H9 (cell line): ENCODE measurements at regions not wholly inside any gene's neighbourhood (a gene's known extent, or its start where the extent isn't known, plus 50 kb on each side); places are given as distances from the start of the nearest gene placed in this dataset.

Experiments
- DNase-seq: peaks from one replicate; pipeline ENCODE4 v3.0.0-alpha.2; 2017
- H2AFZ ChIP-seq: one replicate; pipeline ENCODE4 v1.6.1; 2013; ENCODE audit warnings: mild to moderate bottlenecking, low read length, control low read depth, moderate library complexity
- H2AK5ac ChIP-seq: 2 replicates; pipeline ENCODE4 v1.6.1; 2013; ENCODE audit warnings: low read length, control low read depth, mixed read lengths; ENCODE audit not compliant: insufficient read length
- H2BK120ac ChIP-seq: one replicate; pipeline ENCODE4 v1.6.1; 2013; ENCODE audit warnings: low read depth, mild to moderate bottlenecking, low read length, control low read depth, inconsistent platforms; ENCODE audit not compliant: poor library complexity, severe bottlenecking
- H2BK12ac ChIP-seq: 2 replicates; pipeline ENCODE4 v1.6.1; 2013; ENCODE audit warnings: low read length, control low read depth, mixed read lengths, low read depth; ENCODE audit not compliant: insufficient read length
- H2BK15ac ChIP-seq: 2 replicates; pipeline ENCODE4 v1.6.1; 2013; ENCODE audit warnings: low read depth, low read length, control low read depth
- H2BK20ac ChIP-seq: one replicate; pipeline ENCODE4 v1.6.1; 2013; ENCODE audit warnings: low read depth, mild to moderate bottlenecking, low read length, control low read depth, inconsistent platforms; ENCODE audit not compliant: poor library complexity, severe bottlenecking
- H2BK5ac ChIP-seq: 2 replicates; pipeline ENCODE4 v1.6.1; 2013; ENCODE audit warnings: low read length, control low read depth, mixed read lengths; ENCODE audit not compliant: insufficient read length
- H3K14ac ChIP-seq: 2 replicates; pipeline ENCODE4 v1.6.1; 2013; ENCODE audit warnings: low read length, control low read depth; ENCODE audit not compliant: insufficient read depth
- H3K18ac ChIP-seq: 2 replicates; pipeline ENCODE4 v1.6.1; 2013; ENCODE audit warnings: low read depth, mild to moderate bottlenecking, mixed read lengths, low read length, control low read depth; ENCODE audit not compliant: insufficient read length
- H3K23ac ChIP-seq: 2 replicates; pipeline ENCODE4 v1.6.1; 2013; ENCODE audit warnings: low read length, control low read depth, mixed read lengths, low read depth; ENCODE audit not compliant: insufficient read length
- H3K23me2 ChIP-seq: 2 replicates; pipeline ENCODE4 v1.6.1; 2013; ENCODE audit warnings: low read depth, mild to moderate bottlenecking, mixed read lengths, low read length, control low read depth; ENCODE audit not compliant: insufficient read length, poor library complexity, severe bottlenecking
- H3K27ac ChIP-seq: 2 replicates; pipeline ENCODE4 v1.5.1; 2013; ENCODE audit warnings: low read length, control low read depth, mixed read lengths, low read depth; ENCODE audit not compliant: insufficient read length
- H3K27me3 ChIP-seq: 2 replicates; pipeline ENCODE4 v1.6.1; 2013; ENCODE audit warnings: low read length, control low read depth, inconsistent platforms; ENCODE audit not compliant: insufficient read depth
- H3K4ac ChIP-seq: 2 replicates; pipeline ENCODE4 v1.6.1; 2013; ENCODE audit warnings: low read depth, mild to moderate bottlenecking, control low read depth, inconsistent platforms, low read length, moderate library complexity
- H3K4me1 ChIP-seq: 2 replicates; pipeline ENCODE4 v1.6.1; 2013; ENCODE audit warnings: low read length, control low read depth, inconsistent platforms; ENCODE audit not compliant: insufficient read depth
- H3K4me2 ChIP-seq: 2 replicates; pipeline ENCODE4 v1.6.1; 2013; ENCODE audit warnings: low read length, control low read depth, mixed read lengths; ENCODE audit not compliant: insufficient read length, insufficient read depth
- H3K56ac ChIP-seq: 2 replicates; pipeline ENCODE4 v1.6.1; 2013; ENCODE audit warnings: low read depth, mild to moderate bottlenecking, mixed read lengths, low read length, control low read depth; ENCODE audit not compliant: insufficient read length
- H3K79me1 ChIP-seq: 2 replicates; pipeline ENCODE4 v1.6.1; 2013; ENCODE audit warnings: low read depth, mild to moderate bottlenecking, moderate library complexity, low read length, control low read depth, inconsistent platforms; ENCODE audit not compliant: insufficient read depth, poor library complexity, severe bottlenecking
- H3K79me2 ChIP-seq: 2 replicates; pipeline ENCODE4 v1.6.1; 2013; ENCODE audit warnings: low read length, control low read depth, inconsistent platforms; ENCODE audit not compliant: insufficient read depth
- H3K9ac ChIP-seq: 2 replicates; pipeline ENCODE4 v1.6.1; 2013; ENCODE audit warnings: low read length, control low read depth, mixed read lengths; ENCODE audit not compliant: insufficient read length; ENCODE audit errors: extremely low read depth
- H3K9me3 ChIP-seq: one replicate; pipeline ENCODE4 v1.6.1; 2013; ENCODE audit warnings: low read depth, low read length, inconsistent platforms; ENCODE audit not compliant: control insufficient read depth
- H3T11ph ChIP-seq: one replicate; pipeline ENCODE4 v1.6.1; 2013; ENCODE audit warnings: mild to moderate bottlenecking, low read length, control low read depth, inconsistent platforms
- H4K20me1 ChIP-seq: one replicate; pipeline ENCODE4 v1.6.1; 2013; ENCODE audit not compliant: control insufficient read depth, insufficient read length, insufficient read depth
- H4K5ac ChIP-seq: 2 replicates; pipeline ENCODE4 v1.6.1; 2013; ENCODE audit warnings: low read depth, mild to moderate bottlenecking, mixed read lengths, low read length, control low read depth; ENCODE audit not compliant: insufficient read length
- H4K8ac ChIP-seq: replicated peaks from 2 replicates; pipeline ENCODE4 v1.6.1; 2013; ENCODE audit warnings: low read length, control low read depth, mixed read lengths, low read depth; ENCODE audit not compliant: insufficient read length
- H4K91ac ChIP-seq: 2 replicates; pipeline ENCODE4 v1.6.1; 2013; ENCODE audit warnings: low read depth, mild to moderate bottlenecking, moderate library complexity, mixed read lengths, low read length, control low read depth; ENCODE audit not compliant: insufficient read length
- H3K27ac Mint-ChIP-seq, 3 experiments: 2 replicates in 2 of 3; 3 replicates in 1 of 3; pipeline ENCODE4 v1.8.0; 2020 to 2021; ENCODE audit warnings: mixed read lengths in 3 of 3, mild to moderate bottlenecking in 1 of 3, moderate library complexity in 1 of 3
- H3K27me3 Mint-ChIP-seq: 2 replicates; pipeline ENCODE4 v1.8.0; 2021; ENCODE audit warnings: low read depth, mild to moderate bottlenecking, moderate library complexity, mixed read lengths
- H3K36me3 Mint-ChIP-seq, 3 experiments: 2 replicates in 2 of 3; 3 replicates in 1 of 3; pipeline ENCODE4 v1.8.0; 2020 to 2021; ENCODE audit warnings: low read depth in 3 of 3, mixed read lengths in 3 of 3; ENCODE audit not compliant: insufficient read depth in 1 of 3
- H3K4me1 Mint-ChIP-seq, 2 experiments: 2 replicates each; pipeline ENCODE4 v1.8.0; 2020; ENCODE audit warnings: mixed read lengths in 2 of 2
- H3K4me3 Mint-ChIP-seq, 2 experiments: 2 replicates in 1 of 2; 3 replicates in 1 of 2; pipeline ENCODE4 v1.8.0; 2020 to 2021; ENCODE audit warnings: mild to moderate bottlenecking in 2 of 2, mixed read lengths in 2 of 2, moderate library complexity in 1 of 2
- H3K9me3 Mint-ChIP-seq, 2 experiments: 2 replicates in 1 of 2; 3 replicates in 1 of 2; pipeline ENCODE4 v1.8.0; 2020; ENCODE audit warnings: mild to moderate bottlenecking in 2 of 2, mixed read lengths in 2 of 2, moderate library complexity in 1 of 2
- CTCF ChIP-seq: fragments of 200-600 bp; sonication (generic); conservative IDR thresholded peaks from 3 replicates; pipeline ENCODE4 v1.8.0; 2021; ENCODE audit warnings: antibody characterized with exemption, mild to moderate bottlenecking
- WGBS: extraction: QIAGEN DNeasy Blood & Tissue Kit; methylation state at CpG from one replicate; pipeline ENCODE4 v1.1.7; 2013; ENCODE audit warnings: missing lambda C conversion rate, low lambda C conversion rate, mixed read lengths; ENCODE audit not compliant: insufficient read length; ENCODE audit errors: extremely low coverage; 5-methylcytosine and 5-hydroxymethylcytosine counted together

DNA sequence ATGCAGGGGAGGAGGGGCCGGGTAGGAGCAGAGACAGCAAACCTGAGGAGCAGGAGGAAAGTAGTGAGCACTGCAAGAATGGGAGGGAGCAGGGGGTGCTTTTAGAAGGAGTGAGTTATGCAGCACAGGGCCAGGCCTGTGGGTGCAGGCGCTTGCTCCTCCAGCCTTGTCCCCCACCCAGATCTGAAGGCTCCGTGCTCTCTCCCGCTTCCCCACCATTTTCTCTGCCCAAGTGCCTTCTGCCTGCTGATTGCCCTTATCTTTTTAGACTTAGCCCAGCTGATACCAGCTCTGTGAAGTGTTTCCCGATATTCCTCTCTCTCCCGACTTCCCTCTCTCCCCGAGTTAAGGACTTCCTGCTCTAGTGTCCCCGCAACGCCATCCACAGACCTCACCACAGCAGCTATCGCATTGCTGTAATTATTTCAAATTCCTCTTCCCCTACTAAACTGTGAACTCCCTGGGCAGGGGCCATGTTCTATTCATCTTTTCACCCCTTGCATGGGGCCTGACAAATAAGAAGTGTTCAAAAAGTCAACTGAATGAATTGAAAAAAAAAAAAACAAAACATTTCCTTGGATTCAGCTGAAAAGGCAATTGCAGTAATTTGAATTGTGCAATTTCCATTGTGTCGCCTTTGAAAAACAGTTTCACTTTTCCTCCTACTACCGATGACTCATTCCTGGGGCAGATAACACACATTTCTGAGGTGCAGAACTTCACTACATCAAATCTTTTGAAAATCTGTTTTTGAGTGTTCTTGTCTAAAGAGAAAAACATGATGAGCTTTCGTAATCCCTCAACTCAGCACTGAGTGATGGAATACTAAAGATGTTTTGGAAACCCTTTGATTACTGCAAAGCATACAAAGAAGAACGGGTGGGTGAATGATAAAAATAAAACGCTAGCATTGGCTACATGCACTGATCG, 69.7 kb upstream of the BMAL1 start:
- H2BK120ac ChIP-seq = no peak overlapping the region
- no CpG with 5 or more reads among the region's 16 CpGs for WGBS
- H3T11ph ChIP-seq = no peak overlapping the region
- H3K23me2 ChIP-seq = no peaks in the 10 kb centered on the region
- H3K14ac ChIP-seq = peak overlapping the region; percentile 30; the same call in 1 of the 2 replicates
- no peaks in the 10 kb centered on the region for H3K9me3 ChIP-seq
- H4K91ac ChIP-seq = no peak overlapping the region
- peaks cover 6% of the 10 kb centered on the region; the same call in 1 of the 2 replicates for H3K4me1 ChIP-seq
- no peak overlapping the region for H4K5ac ChIP-seq
- peak overlapping the region; percentile 2 to 68 (median 9); a peak in 4 of 7 replicates for H3K27ac Mint-ChIP-seq
- no peaks in the 10 kb centered on the region for H3K79me2 ChIP-seq
- no peak overlapping the region for H3K27ac ChIP-seq
- no peaks in the 10 kb centered on the region for H3K79me1 ChIP-seq
- H2AFZ ChIP-seq = peak overlapping the region; percentile 69
- peak overlapping the region; percentile 1 to 46; a peak in 3 of 5 replicates for H3K4me3 Mint-ChIP-seq
- H3K27me3 ChIP-seq = no peaks in the 10 kb centered on the region
- no peak overlapping the region for H2BK12ac ChIP-seq
- H2BK5ac ChIP-seq = no peak overlapping the region
- no peak overlapping the region for H3K23ac ChIP-seq
- H4K8ac ChIP-seq = no peak overlapping the region
- H3K56ac ChIP-seq = no peak overlapping the region
- no peak overlapping the region for H3K9ac ChIP-seq
- peak overlapping the region; percentile 23 for H3K18ac ChIP-seq
- H3K4me2 ChIP-seq = no peak overlapping the region
- H3K36me3 Mint-ChIP-seq = no peaks in the 10 kb centered on the region
- peaks cover 24% of the 10 kb centered on the region in 2 experiments for H3K4me1 Mint-ChIP-seq
- no peak overlapping the region for H2AK5ac ChIP-seq
- peak; percentile 53 for DNase-seq
- no peaks in the 10 kb centered on the region for H3K9me3 Mint-ChIP-seq
- no peaks in the 10 kb centered on the region for H3K27me3 Mint-ChIP-seq
- H2BK20ac ChIP-seq = no peak overlapping the region
- no peak overlapping the region for H2BK15ac ChIP-seq
- no peak overlapping the region for H3K4ac ChIP-seq
- no peaks in the 10 kb centered on the region for H4K20me1 ChIP-seq
- no peak for TF ChIP-seq CTCF
